ENCODE measurements at regions not wholly inside any gene's neighbourhood (a gene's known extent, or its start where the extent isn't known, plus 50 kb on each side); places are given as distances from the start of the nearest gene placed in this dataset.

- no peak for TF ChIP-seq CTCF (IDR thresholded peaks at IDR 0.05)
- no peak for TF ChIP-seq ZFX (IDR thresholded peaks at IDR 0.05; ENCODE audit: borderline replicate concordance)
These were observed 103.1 kb downstream of the TLR5 start for GRCh38 chr1:223039990-223040389.
